PC-9 (cell line): ENCODE measurements at regions not wholly inside any gene's neighbourhood (a gene's known extent, or its start where the extent isn't known, plus 50 kb on each side); places are given as distances from the start of the nearest gene placed in this dataset.

Experiments used
- BruUV-seq: library from RNA; stranded (reverse); fragments of 400-500 nt; replicated peaks from 2 replicates; lab custom pipeline; 2021; lab: Mats Ljungman, UMichigan
- CTCF ChIA-PET: fragments of 300-600 bp; sonication (Branson Sonifier 250); formaldehyde crosslinking; loops from one replicate; lab custom pipeline; 2022; ENCODE audit warnings: antibody characterized with exemption; lab: Charles Lee
- POLR2A ChIA-PET: fragments of 300-600 bp; sonication (Branson Sonifier 250); formaldehyde crosslinking; loops from one replicate; lab custom pipeline; 2022; ENCODE audit warnings: antibody characterized with exemption; ENCODE audit not compliant: unreplicated experiment; lab: Charles Lee
- DNase-seq, 2 experiments: peaks; one replicate each; pipeline versions ENCODE4 v3.0.0 to v3.0.0-alpha.2; 2015 to 2022; ENCODE audit warnings: mixed read lengths in 1 of 2
- H2AFZ ChIP-seq: fragments of 200-600 bp; sonication (generic); 2 replicates; pipeline ENCODE4 v1.8.1; 2017; ENCODE audit warnings: antibody characterized with exemption
- H3F3A ChIP-seq: fragments of 200-600 bp; sonication (generic); 2 replicates; pipeline ENCODE4 v1.8.1; 2017; ENCODE audit warnings: antibody characterized with exemption, mild to moderate bottlenecking, low read depth; ENCODE audit not compliant: insufficient read depth
- H3K27ac ChIP-seq: fragments of 200-600 bp; sonication (generic); 2 replicates; pipeline ENCODE4 v1.6.1; 2016; ENCODE audit warnings: mixed run types
- H3K27me3 ChIP-seq: fragments of 200-600 bp; sonication (generic); 2 replicates; pipeline ENCODE4 v1.6.1; 2016; ENCODE audit warnings: low read depth, mixed run types; ENCODE audit not compliant: insufficient read depth
- H3K36me3 ChIP-seq: fragments of 200-600 bp; sonication (generic); 2 replicates; pipeline ENCODE4 v1.6.1; 2016; ENCODE audit warnings: low read depth, mixed run types
- H3K4me1 ChIP-seq: fragments of 200-600 bp; sonication (generic); replicated peaks from 2 replicates; pipeline ENCODE4 v1.6.1; 2016; ENCODE audit warnings: mixed run types; ENCODE audit not compliant: insufficient read depth
- H3K4me2 ChIP-seq: fragments of 200-600 bp; sonication (generic); 2 replicates; pipeline ENCODE4 v1.6.1; 2017; ENCODE audit warnings: mixed run types
- H3K4me3 ChIP-seq: fragments of 200-600 bp; sonication (generic); 2 replicates; pipeline ENCODE4 v1.6.1; 2016; ENCODE audit warnings: mixed run types
- H3K79me2 ChIP-seq: fragments of 200-600 bp; sonication (generic); 2 replicates; pipeline ENCODE4 v1.6.1; 2017; ENCODE audit warnings: low read depth, mixed run types
- H3K9me2 ChIP-seq: fragments of 200-600 bp; sonication (generic); 2 replicates; pipeline ENCODE4 v1.8.1; 2017; ENCODE audit warnings: mild to moderate bottlenecking; ENCODE audit not compliant: insufficient read depth
- H3K9me3 ChIP-seq: fragments of 200-600 bp; sonication (generic); 2 replicates; pipeline ENCODE4 v1.8.1; 2016; ENCODE audit warnings: low read depth; ENCODE audit not compliant: insufficient read depth
- H4K20me1 ChIP-seq: fragments of 200-600 bp; sonication (generic); 2 replicates; pipeline ENCODE4 v1.8.1; 2017; ENCODE audit not compliant: insufficient read depth
- EZH2 ChIP-seq: fragments of 200-600 bp; sonication (generic); IDR thresholded peaks from 2 replicates; pipeline ENCODE4 v1.8.0; 2017; ENCODE audit warnings: antibody characterized with exemption, low read depth
- intact Hi-C: fragments of 100-400 bp; cut with micrococcal nuclease; formaldehyde crosslinking; loops from one replicate; pipeline ENCODE4 v1.10.0; 2022; ENCODE audit not compliant: unreplicated experiment
- TF ChIP-seq, protein P1 (sequence below): fragments of 200-600 bp; sonication (generic); conservative IDR thresholded peaks from 2 replicates; pipeline ENCODE4 v1.6.1; 2017; ENCODE audit warnings: mixed run types, antibody characterized with exemption, mild to moderate bottlenecking, moderate library complexity

DNA sequence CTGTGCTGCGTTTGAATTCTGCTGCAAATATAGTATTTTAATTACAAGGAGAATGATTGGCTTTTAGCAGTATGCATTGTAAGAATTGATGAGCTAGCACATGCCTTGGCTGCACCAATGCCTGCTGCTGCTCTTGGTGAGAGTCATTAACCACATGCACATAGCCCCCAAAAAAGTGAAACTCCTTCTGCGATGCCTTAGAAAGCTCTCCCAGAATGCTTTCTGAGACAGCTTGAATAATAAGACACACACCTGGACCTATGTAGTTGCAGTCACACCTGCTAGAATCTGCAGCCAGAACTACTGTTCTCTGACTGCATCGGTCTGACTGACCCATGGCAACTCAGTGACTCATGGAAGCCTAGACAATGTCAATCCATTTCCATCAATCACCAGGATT, 170.1 kb upstream of the DDX18 start:
- CTCF ChIA-PET = no interaction called here
- intact Hi-C loops = no loop called here

DNA sequence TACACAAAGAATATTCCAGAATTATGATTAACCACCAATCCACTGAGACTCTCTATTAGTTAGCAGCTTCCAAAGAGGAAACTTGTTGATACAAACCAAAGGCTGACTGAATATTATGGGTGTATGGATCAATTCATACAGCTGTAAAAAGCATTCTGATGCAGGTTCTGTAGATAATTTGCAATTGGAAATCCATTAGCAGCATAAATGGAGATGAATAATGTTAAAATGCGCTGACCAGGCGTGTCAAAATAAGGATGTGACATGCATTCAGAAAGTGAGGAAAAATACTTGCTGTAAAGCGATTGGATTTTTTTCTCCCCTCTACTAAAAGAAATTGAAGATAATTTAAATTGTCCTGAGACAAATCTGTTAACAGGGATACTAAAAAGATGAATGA, 169.0 kb upstream of the DDX18 start:
- no TSS peak for BruUV-seq
- H3K4me3 ChIP-seq = no peak overlapping the region
- H3K9me2 ChIP-seq = no peaks in the 10 kb centered on the region
- no peak overlapping the region for H2AFZ ChIP-seq
- H3K4me2 ChIP-seq = no peak overlapping the region
- no peaks in the 10 kb centered on the region for H3K36me3 ChIP-seq
- no peak for DNase-seq
- H3F3A ChIP-seq = no peaks in the 10 kb centered on the region
- intact Hi-C loops = no loop called here
- ChIA-PET CTCF (no interaction called here), POLR2A (no interaction called here)
- no peaks in the 10 kb centered on the region for H3K9me3 ChIP-seq
- H4K20me1 ChIP-seq = no peaks in the 10 kb centered on the region
- no peaks in the 10 kb centered on the region for H3K4me1 ChIP-seq
- no peaks in the 10 kb centered on the region for H3K79me2 ChIP-seq
- H3K27ac ChIP-seq = no peak overlapping the region
- TF ChIP-seq EZH2 = no peak
- TF ChIP-seq, protein P1, sequence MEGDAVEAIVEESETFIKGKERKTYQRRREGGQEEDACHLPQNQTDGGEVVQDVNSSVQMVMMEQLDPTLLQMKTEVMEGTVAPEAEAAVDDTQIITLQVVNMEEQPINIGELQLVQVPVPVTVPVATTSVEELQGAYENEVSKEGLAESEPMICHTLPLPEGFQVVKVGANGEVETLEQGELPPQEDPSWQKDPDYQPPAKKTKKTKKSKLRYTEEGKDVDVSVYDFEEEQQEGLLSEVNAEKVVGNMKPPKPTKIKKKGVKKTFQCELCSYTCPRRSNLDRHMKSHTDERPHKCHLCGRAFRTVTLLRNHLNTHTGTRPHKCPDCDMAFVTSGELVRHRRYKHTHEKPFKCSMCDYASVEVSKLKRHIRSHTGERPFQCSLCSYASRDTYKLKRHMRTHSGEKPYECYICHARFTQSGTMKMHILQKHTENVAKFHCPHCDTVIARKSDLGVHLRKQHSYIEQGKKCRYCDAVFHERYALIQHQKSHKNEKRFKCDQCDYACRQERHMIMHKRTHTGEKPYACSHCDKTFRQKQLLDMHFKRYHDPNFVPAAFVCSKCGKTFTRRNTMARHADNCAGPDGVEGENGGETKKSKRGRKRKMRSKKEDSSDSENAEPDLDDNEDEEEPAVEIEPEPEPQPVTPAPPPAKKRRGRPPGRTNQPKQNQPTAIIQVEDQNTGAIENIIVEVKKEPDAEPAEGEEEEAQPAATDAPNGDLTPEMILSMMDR = no peak
- peaks cover 18% of the 10 kb centered on the region for H3K27me3 ChIP-seq

More for the DNA sequence above, 170.1 kb upstream of the DDX18 start:
- no peaks in the 10 kb centered on the region for H4K20me1 ChIP-seq
- no peaks in the 10 kb centered on the region for H3K36me3 ChIP-seq
- BruUV-seq = no TSS peak
- H3F3A ChIP-seq = no peaks in the 10 kb centered on the region
- POLR2A ChIA-PET = no interaction called here
- no peak for DNase-seq
- no peak for TF ChIP-seq EZH2
- TF ChIP-seq, protein P1 = no peak
- no peaks in the 10 kb centered on the region for H3K9me2 ChIP-seq
- H3K4me2 ChIP-seq = no peak overlapping the region
- H3K79me2 ChIP-seq = no peaks in the 10 kb centered on the region
- H2AFZ ChIP-seq = no peak overlapping the region
- no peaks in the 10 kb centered on the region for H3K4me1 ChIP-seq
- no peak overlapping the region for H3K4me3 ChIP-seq
- peaks cover 18% of the 10 kb centered on the region for H3K27me3 ChIP-seq
- no peaks in the 10 kb centered on the region for H3K9me3 ChIP-seq
- no peak overlapping the region for H3K27ac ChIP-seq

DNA sequence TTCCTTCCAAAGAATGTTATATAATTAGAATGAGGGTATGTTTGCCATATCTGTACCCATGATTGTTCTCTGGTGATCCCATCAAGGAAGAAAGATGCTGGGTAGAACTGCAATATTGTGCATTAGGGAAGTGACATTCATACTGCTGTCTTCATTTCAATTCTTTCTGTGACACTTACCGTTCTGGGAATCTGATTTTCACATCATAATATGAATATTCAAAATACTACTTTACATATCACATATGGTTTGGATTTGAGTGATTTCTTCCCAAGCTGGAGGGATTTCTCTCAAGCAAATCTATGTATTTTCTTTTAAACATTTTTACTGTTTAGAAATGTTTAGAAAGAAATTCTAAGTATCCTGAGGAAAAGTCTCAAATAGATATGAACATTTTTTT, 168.4 kb upstream of the DDX18 start:
- no TSS peak for BruUV-seq
- no peaks in the 10 kb centered on the region for H3K9me3 ChIP-seq
- no peak for DNase-seq
- intact Hi-C loops = no loop called here
- POLR2A ChIA-PET = no interaction called here
- H3F3A ChIP-seq = no peaks in the 10 kb centered on the region
- no peaks in the 10 kb centered on the region for H4K20me1 ChIP-seq
- H3K4me2 ChIP-seq = no peak overlapping the region
- no peak for TF ChIP-seq EZH2
- H3K4me3 ChIP-seq = no peak overlapping the region
- H3K4me1 ChIP-seq = no peaks in the 10 kb centered on the region
- H3K27ac ChIP-seq = no peak overlapping the region
- no peak overlapping the region for H2AFZ ChIP-seq
- no peaks in the 10 kb centered on the region for H3K36me3 ChIP-seq
- CTCF ChIA-PET = no interaction called here
- no peaks in the 10 kb centered on the region for H3K9me2 ChIP-seq
- H3K79me2 ChIP-seq = no peaks in the 10 kb centered on the region
- H3K27me3 ChIP-seq = peaks cover 18% of the 10 kb centered on the region

DNA sequence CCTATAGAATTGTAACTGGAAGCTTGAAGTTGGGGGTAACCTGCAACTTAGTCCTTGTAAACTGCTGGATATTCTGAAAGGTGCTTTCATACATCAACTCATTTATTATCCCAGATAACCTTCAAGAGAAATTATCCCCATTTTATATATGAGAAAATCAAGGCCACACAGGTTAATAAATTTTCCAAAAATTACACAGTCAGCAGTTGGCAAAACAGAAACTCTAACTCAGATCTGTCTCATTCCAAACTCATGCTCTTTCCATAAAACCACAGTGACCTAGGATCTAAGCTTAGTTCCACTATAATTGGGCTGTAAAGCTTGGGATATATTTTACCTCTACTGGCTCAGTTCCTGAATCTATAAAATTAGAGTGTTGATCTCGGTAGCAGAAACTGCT, 167.6 kb upstream of the DDX18 start:
- Histone ChIP-seq H3K79me2 (no peaks in the 10 kb centered on the region), H3K4me1 (no peaks in the 10 kb centered on the region), H3K9me3 (no peaks in the 10 kb centered on the region), H3K4me2 (no peak overlapping the region), H3K36me3 (no peaks in the 10 kb centered on the region), H3K27ac (no peak overlapping the region), H3K4me3 (no peak overlapping the region), H2AFZ (no peak overlapping the region), H3K27me3 (peaks cover 18% of the 10 kb centered on the region), H3K9me2 (no peaks in the 10 kb centered on the region), H4K20me1 (no peaks in the 10 kb centered on the region), H3F3A (no peaks in the 10 kb centered on the region)
- BruUV-seq = no TSS peak
- TF ChIP-seq, protein P1 = no peak
- no peak for TF ChIP-seq EZH2
- intact Hi-C loops = no loop called here
- DNase-seq = no peak
- POLR2A ChIA-PET = no interaction called here
- CTCF ChIA-PET = no interaction called here
